ENCODE measurements at regions not wholly inside any gene's neighbourhood (a gene's known extent, or its start where the extent isn't known, plus 50 kb on each side); places are given as distances from the start of the nearest gene placed in this dataset.

GRCh38 chr18:30446605-30447004, 595.9 kb downstream of the DSC3 start:
- no peak for FAIRE-seq
- Histone ChIP-seq H3K36me3 (ENCODE audit: control insufficient read depth in 2 of 4, insufficient read depth in 4 of 4, low read length in 3 of 4) (no peaks in the 10 kb centered on the region), H3K79me2 (ENCODE audit: control insufficient read depth in 1 of 2, insufficient read depth in 2 of 2, low read length in 2 of 2) (no peaks in the 10 kb centered on the region), H4K20me1 (replicated peaks in 1 of 2; ENCODE audit: control insufficient read depth in 1 of 2, insufficient read depth in 2 of 2, low read length in 2 of 2) (no peaks in the 10 kb centered on the region), H3K4ac (replicated peaks; ENCODE audit: insufficient read length, low read depth, low read length) (no peak overlapping the region), H3K18ac (ENCODE audit: extremely low read depth, low read length) (no peak overlapping the region), H3K4me3 (ENCODE audit: extremely low read depth in 1 of 4, insufficient read depth in 2 of 4, low read depth in 3 of 4, low read length in 4 of 4) (no peak overlapping the region), H2BK15ac (ENCODE audit: low read length) (no peak overlapping the region), H3K23ac (ENCODE audit: insufficient read length) (no peak overlapping the region), H3K14ac (ENCODE audit: insufficient read length) (no peak overlapping the region), H2BK5ac (ENCODE audit: low read depth, low read length) (no peak overlapping the region), H3K9ac (replicated peaks in 1 of 4; ENCODE audit: extremely low read depth in 1 of 4, low read depth in 3 of 4, low read length in 3 of 4) (no peak overlapping the region), H3K27ac (ENCODE audit: low read depth, low read length) (no peak overlapping the region), H3K9me3 (ENCODE audit: insufficient read depth in 2 of 2, low read depth in 1 of 2, low read length in 1 of 2) (no peaks in the 10 kb centered on the region), H2AFZ (ENCODE audit: low read length) (no peak overlapping the region), H3K79me1 (ENCODE audit: low read depth, low read length) (no peaks in the 10 kb centered on the region), H2AK5ac (ENCODE audit: low read depth, low read length) (no peak overlapping the region), H4K5ac (ENCODE audit: insufficient read length, low read depth, low read length) (no peak overlapping the region), H4K8ac (ENCODE audit: extremely low read depth, insufficient read depth, low read length) (no peak overlapping the region), H3K27me3 (replicated peaks in 1 of 4; ENCODE audit: control insufficient read depth in 3 of 4, extremely low read depth in 1 of 4, insufficient read depth in 3 of 4, low read length in 3 of 4) (no peaks in the 10 kb centered on the region), H3K4me2 (ENCODE audit: insufficient read depth in 1 of 2, low read depth in 2 of 2, low read length in 2 of 2) (no peak overlapping the region), H3K4me1 (replicated peaks in 1 of 4; ENCODE audit: control insufficient read depth in 3 of 4, insufficient read depth in 4 of 4, low read length in 3 of 4) (peaks cover 0 to 2% (median 0%) of the 10 kb centered on the region in 4 experiments; a peak in 1 of 7 replicates), H3K56ac (replicated peaks; ENCODE audit: insufficient read length, low read depth, low read length) (no peak overlapping the region), H2BK120ac (replicated peaks; ENCODE audit: low read depth, low read length) (no peak overlapping the region), H4K91ac (replicated peaks; ENCODE audit: insufficient read length, low read length) (no peak overlapping the region), H3K23me2 (ENCODE audit: low read depth, low read length) (no peaks in the 10 kb centered on the region), H2BK20ac (ENCODE audit: low read length) (no peak overlapping the region), H2BK12ac (ENCODE audit: low read depth, low read length) (no peak overlapping the region)
- CTCF ChIA-PET (ENCODE audit: partially characterized antibody) = interaction anchor here (0.6 kb wide), 1 partner anchor 1947 kb away, joined by 4 read pairs; no protein-coding TSS in a partner anchor
- DNase-seq (ENCODE audit: low read depth in 1 of 2, low spot score in 2 of 2) = no peak
- POLR2A ChIA-PET (ENCODE audit: partially characterized antibody) = no interaction called here
- WGBS, 2 experiments (ENCODE audit: extremely low coverage in 1 of 2, insufficient coverage in 1 of 2, insufficient read length in 1 of 2, insufficient replicate concordance in 2 of 2, low coverage in 1 of 2, low lambda C conversion rate in 2 of 2, missing lambda C conversion rate in 1 of 2) = 85% methylated on average over 6 of the region's 6 CpGs; no CpG with 5 or more reads in 1 of the 2 experiments
- TF ChIP-seq GTF2F1 (IDR thresholded peaks at IDR 0.05; ENCODE audit: borderline replicate concordance, low read depth, low read length) = no peak
- TF ChIP-seq SIX5 (IDR thresholded peaks at IDR 0.05; ENCODE audit: low read depth, low read length) = no peak
- no peak for TF ChIP-seq CEBPB (IDR thresholded peaks at IDR 0.05; ENCODE audit: low read depth, low read length)
- no peak for TF ChIP-seq SUZ12 (IDR thresholded peaks at IDR 0.05; ENCODE audit: low read length)
- no peak for TF ChIP-seq KDM1A (IDR thresholded peaks at IDR 0.05; ENCODE audit: borderline replicate concordance, low read length)
- no peak for TF ChIP-seq CHD2 (IDR thresholded peaks at IDR 0.05; ENCODE audit: low read length)
